Astrocyte (in vitro differentiated cells and primary cell): ENCODE measurements at regions not wholly inside any gene's neighbourhood (a gene's known extent, or its start where the extent isn't known, plus 50 kb on each side); places are given as distances from the start of the nearest gene placed in this dataset.

Source experiments
- DNase-seq: peaks from one replicate; pipeline ENCODE4 v3.0.0-alpha.2; 2010; ENCODE audit warnings: low read depth
- FAIRE-seq: peaks from 2 replicates; lab custom pipeline; 2011; peaks lifted over from hg19 to GRCh38; lab: Jason Lieb, UNC
- H2AFZ ChIP-seq: 2 replicates; pipeline ENCODE4 v1.6.0; 2012; ENCODE audit warnings: low read depth, low read length, inconsistent platforms
- H3K27ac ChIP-seq: 2 replicates; pipeline ENCODE4 v1.5.1; 2011; ENCODE audit warnings: low read depth, low read length, inconsistent platforms
- H3K27me3 ChIP-seq: 2 replicates; pipeline ENCODE4 v1.6.0; 2011; ENCODE audit warnings: low read length, inconsistent platforms; ENCODE audit not compliant: insufficient read depth
- H3K36me3 ChIP-seq: 2 replicates; pipeline ENCODE4 v1.5.1; 2011; ENCODE audit warnings: low read length, inconsistent platforms; ENCODE audit not compliant: insufficient read depth
- H3K4me1 ChIP-seq: 2 replicates; pipeline ENCODE4 v1.5.1; 2011; ENCODE audit warnings: low read length, inconsistent platforms; ENCODE audit not compliant: insufficient read depth
- H3K4me2 ChIP-seq: 2 replicates; pipeline ENCODE4 v1.6.0; 2012; ENCODE audit warnings: low read length, inconsistent platforms
- H3K4me3 ChIP-seq: 2 replicates; pipeline ENCODE4 v1.5.1; 2011; ENCODE audit warnings: low read depth, mild to moderate bottlenecking, low read length, inconsistent platforms; ENCODE audit not compliant: insufficient read depth
- H3K79me2 ChIP-seq: 2 replicates; pipeline ENCODE4 v1.6.0; 2012; ENCODE audit warnings: mild to moderate bottlenecking, low read length, inconsistent platforms; ENCODE audit not compliant: insufficient read depth
- H3K9ac ChIP-seq: 2 replicates; pipeline ENCODE4 v1.6.0; 2012; ENCODE audit warnings: mild to moderate bottlenecking, low read length, inconsistent platforms
- H3K9me3 ChIP-seq: 2 replicates; pipeline ENCODE4 v1.5.1; 2012; ENCODE audit warnings: low read depth, mild to moderate bottlenecking, low read length, inconsistent platforms; ENCODE audit not compliant: insufficient read depth
- H4K20me1 ChIP-seq: 2 replicates; pipeline ENCODE4 v1.6.0; 2012; ENCODE audit warnings: low read length, inconsistent platforms; ENCODE audit not compliant: insufficient read depth
- H3K27ac Mint-ChIP-seq: one replicate; pipeline ENCODE4 v1.8.0; 2021; ENCODE audit warnings: mild to moderate bottlenecking, mixed read lengths; ENCODE audit not compliant: unreplicated experiment
- H3K27me3 Mint-ChIP-seq: one replicate; pipeline ENCODE4 v1.8.0; 2021; ENCODE audit warnings: low read depth, mixed read lengths; ENCODE audit not compliant: unreplicated experiment
- H3K36me3 Mint-ChIP-seq: one replicate; pipeline ENCODE4 v1.8.0; 2021; ENCODE audit warnings: low read depth, mixed read lengths; ENCODE audit not compliant: unreplicated experiment
- H3K4me1 Mint-ChIP-seq: one replicate; pipeline ENCODE4 v1.8.0; 2021; ENCODE audit warnings: low read depth, mixed read lengths; ENCODE audit not compliant: unreplicated experiment
- H3K4me3 Mint-ChIP-seq: one replicate; pipeline ENCODE4 v1.8.0; 2021; ENCODE audit warnings: mild to moderate bottlenecking, moderate library complexity, mixed read lengths; ENCODE audit not compliant: unreplicated experiment
- H3K9me3 Mint-ChIP-seq: one replicate; pipeline ENCODE4 v1.8.0; 2021; ENCODE audit warnings: mild to moderate bottlenecking, mixed read lengths; ENCODE audit not compliant: unreplicated experiment
- CTCF ChIP-seq: IDR thresholded peaks from 2 replicates; pipeline ENCODE4 v1.5.1; 2011; ENCODE audit warnings: low read depth, mild to moderate bottlenecking, inconsistent platforms, low read length, moderate library complexity; ENCODE audit not compliant: insufficient read depth
- EZH2 ChIP-seq: IDR thresholded peaks from 2 replicates; pipeline ENCODE4 v1.6.1; 2012; ENCODE audit warnings: mild to moderate bottlenecking, low read length, inconsistent platforms; ENCODE audit not compliant: insufficient read depth

GRCh38 chr4:184318852-184319251, 101.2 kb upstream of the ENPP6 start:
- H4K20me1 ChIP-seq = no peaks in the 10 kb centered on the region
- Mint-ChIP-seq H3K4me1 (no peaks in the 10 kb centered on the region), H3K36me3 (no peaks in the 10 kb centered on the region), H3K4me3 (no peak overlapping the region), H3K27me3 (peaks cover 7% of the 10 kb centered on the region), H3K27ac (no peak overlapping the region), H3K9me3 (no peaks in the 10 kb centered on the region)
- DNase-seq (no peak), FAIRE-seq (no peak)
- no peak overlapping the region for H3K27ac ChIP-seq
- H3K4me2 ChIP-seq = no peak overlapping the region
- H3K4me1 ChIP-seq = no peaks in the 10 kb centered on the region
- no peaks in the 10 kb centered on the region for H3K36me3 ChIP-seq
- no peaks in the 10 kb centered on the region for H3K9me3 ChIP-seq
- no peak overlapping the region for H2AFZ ChIP-seq
- H3K27me3 ChIP-seq = no peaks in the 10 kb centered on the region
- H3K4me3 ChIP-seq = no peak overlapping the region
- TF ChIP-seq EZH2 (no peak), CTCF (no peak)
- H3K9ac ChIP-seq = no peak overlapping the region
- H3K79me2 ChIP-seq = no peaks in the 10 kb centered on the region

- H3K4me1 Mint-ChIP-seq = no peaks in the 10 kb centered on the region
- no peaks in the 10 kb centered on the region for H3K9me3 Mint-ChIP-seq
- TF ChIP-seq EZH2 (no peak), CTCF (no peak)
Observed at GRCh38 chr4:184317234-184317918, 99.7 kb upstream of the ENPP6 start.

GRCh38 chr4:184316821-184317220, 99.1 kb upstream of the ENPP6 start:
- Histone ChIP-seq H3K36me3 (no peaks in the 10 kb centered on the region), H4K20me1 (no peaks in the 10 kb centered on the region), H3K4me1 (no peaks in the 10 kb centered on the region), H3K9me3 (no peaks in the 10 kb centered on the region), H3K9ac (no peak overlapping the region), H3K27me3 (no peaks in the 10 kb centered on the region), H2AFZ (no peak overlapping the region), H3K4me2 (no peak overlapping the region), H3K27ac (no peak overlapping the region), H3K4me3 (no peak overlapping the region), H3K79me2 (no peaks in the 10 kb centered on the region)
- FAIRE-seq (no peak), DNase-seq (no peak)
- Mint-ChIP-seq H3K4me3 (no peak overlapping the region), H3K9me3 (no peaks in the 10 kb centered on the region), H3K27me3 (peaks cover 12% of the 10 kb centered on the region), H3K36me3 (no peaks in the 10 kb centered on the region), H3K27ac (no peak overlapping the region), H3K4me1 (no peaks in the 10 kb centered on the region)
- TF ChIP-seq EZH2 (no peak), CTCF (no peak)

More at GRCh38 chr4:184317234-184317918, 99.7 kb upstream of the ENPP6 start:
- FAIRE-seq = no peak
- Histone ChIP-seq H3K9me3 (no peaks in the 10 kb centered on the region), H3K4me1 (no peaks in the 10 kb centered on the region), H3K36me3 (no peaks in the 10 kb centered on the region), H2AFZ (no peak overlapping the region), H3K79me2 (no peaks in the 10 kb centered on the region), H3K4me3 (no peak overlapping the region), H3K27ac (no peak overlapping the region), H3K9ac (no peak overlapping the region), H4K20me1 (no peaks in the 10 kb centered on the region), H3K27me3 (no peaks in the 10 kb centered on the region), H3K4me2 (no peak overlapping the region)
- Mint-ChIP-seq H3K27me3 (peaks cover 12% of the 10 kb centered on the region), H3K27ac (no peak overlapping the region), H3K36me3 (no peaks in the 10 kb centered on the region), H3K4me3 (no peak overlapping the region)
- DNase-seq = no peak
